Calu3 (cell line): ENCODE measurements at regions not wholly inside any gene's neighbourhood (a gene's known extent, or its start where the extent isn't known, plus 50 kb on each side); places are given as distances from the start of the nearest gene placed in this dataset.

Experiments used
- BruUV-seq: library from RNA; stranded (reverse); fragments of 400-500 nt; replicated peaks from 2 replicates; lab custom pipeline; 2021; lab: Mats Ljungman, UMichigan
- CTCF ChIA-PET: fragments of 300-600 bp; sonication (Branson Sonifier 250); formaldehyde crosslinking; loops from one replicate; lab custom pipeline; 2022; ENCODE audit warnings: antibody characterized with exemption; lab: Charles Lee
- DNase-seq: peaks from one replicate; pipeline ENCODE4 v3.0.0; 2022
- H3K27ac Mint-ChIP-seq: one replicate; pipeline ENCODE4 v1.8.0; 2022; ENCODE audit warnings: mixed read lengths; ENCODE audit not compliant: unreplicated experiment
- H3K27me3 Mint-ChIP-seq: one replicate; pipeline ENCODE4 v1.8.0; 2022; ENCODE audit warnings: mixed read lengths; ENCODE audit not compliant: unreplicated experiment
- H3K36me3 Mint-ChIP-seq: one replicate; pipeline ENCODE4 v1.8.0; 2022; ENCODE audit warnings: mild to moderate bottlenecking, moderate library complexity, mixed read lengths; ENCODE audit not compliant: insufficient read depth, unreplicated experiment
- H3K4me1 Mint-ChIP-seq: one replicate; pipeline ENCODE4 v1.8.0; 2022; ENCODE audit warnings: mild to moderate bottlenecking, low read depth, mixed read lengths; ENCODE audit not compliant: unreplicated experiment
- H3K4me3 Mint-ChIP-seq: one replicate; pipeline ENCODE4 v1.8.0; 2022; ENCODE audit warnings: mild to moderate bottlenecking, low read depth, moderate library complexity, mixed read lengths; ENCODE audit not compliant: unreplicated experiment
- H3K9me3 Mint-ChIP-seq: one replicate; pipeline ENCODE4 v1.8.0; 2022; ENCODE audit warnings: low read depth, mixed read lengths; ENCODE audit not compliant: unreplicated experiment
- intact Hi-C: fragments of 100-400 bp; cut with micrococcal nuclease; formaldehyde crosslinking; loops from one replicate; pipeline ENCODE4 v1.10.0; 2022; ENCODE audit not compliant: unreplicated experiment
- TF ChIP-seq, protein P1 (sequence below): fragments of 200-600 bp; IDR thresholded peaks from one replicate; pipeline ENCODE4 v1.8.0; 2022; ENCODE audit warnings: antibody characterized with exemption; ENCODE audit not compliant: unreplicated experiment

DNA sequence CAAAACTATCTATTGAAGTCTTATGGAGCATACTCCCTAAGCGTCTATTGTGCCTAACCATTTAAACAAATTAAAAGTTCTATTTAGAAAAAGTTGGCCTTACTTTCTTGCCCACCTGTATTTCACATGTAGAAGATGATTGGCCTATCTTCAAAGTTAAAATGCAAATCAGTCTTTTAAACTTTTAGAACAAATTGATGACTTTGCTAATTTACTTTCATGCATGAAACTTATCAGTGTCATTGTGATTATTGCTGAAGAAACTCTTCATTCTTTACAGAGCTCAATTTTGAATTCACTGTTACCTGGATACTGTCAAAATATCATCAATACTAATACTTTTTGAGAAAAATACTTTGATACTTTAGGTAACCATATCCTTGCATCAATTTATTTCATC lies 216.1 kb downstream of the COX7C start:
- no peaks in the 10 kb centered on the region for H3K36me3 Mint-ChIP-seq
- CTCF ChIA-PET: no interaction called here
- DNase-seq: no peak

DNA sequence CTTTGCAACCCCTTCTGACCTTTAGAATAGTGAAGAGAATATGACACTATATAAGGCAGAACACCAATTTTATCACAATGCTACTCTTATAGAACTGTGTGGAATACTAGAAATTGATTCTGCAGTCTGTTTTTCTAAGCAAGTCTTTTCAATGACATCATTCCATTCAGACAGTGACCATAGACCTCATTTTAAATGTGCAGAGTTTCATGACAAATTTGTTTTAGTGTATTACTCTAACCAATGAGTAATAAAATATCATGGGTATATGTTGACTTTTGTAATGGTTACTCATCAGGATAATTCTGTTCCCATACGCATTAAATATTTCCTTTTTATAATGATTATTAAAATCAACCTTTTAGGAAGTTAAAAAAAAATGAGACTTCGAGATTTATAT lies 219.9 kb downstream of the COX7C start:
- BruUV-seq: no TSS peak
- CTCF ChIA-PET: no interaction called here
- TF ChIP-seq, protein P1, sequence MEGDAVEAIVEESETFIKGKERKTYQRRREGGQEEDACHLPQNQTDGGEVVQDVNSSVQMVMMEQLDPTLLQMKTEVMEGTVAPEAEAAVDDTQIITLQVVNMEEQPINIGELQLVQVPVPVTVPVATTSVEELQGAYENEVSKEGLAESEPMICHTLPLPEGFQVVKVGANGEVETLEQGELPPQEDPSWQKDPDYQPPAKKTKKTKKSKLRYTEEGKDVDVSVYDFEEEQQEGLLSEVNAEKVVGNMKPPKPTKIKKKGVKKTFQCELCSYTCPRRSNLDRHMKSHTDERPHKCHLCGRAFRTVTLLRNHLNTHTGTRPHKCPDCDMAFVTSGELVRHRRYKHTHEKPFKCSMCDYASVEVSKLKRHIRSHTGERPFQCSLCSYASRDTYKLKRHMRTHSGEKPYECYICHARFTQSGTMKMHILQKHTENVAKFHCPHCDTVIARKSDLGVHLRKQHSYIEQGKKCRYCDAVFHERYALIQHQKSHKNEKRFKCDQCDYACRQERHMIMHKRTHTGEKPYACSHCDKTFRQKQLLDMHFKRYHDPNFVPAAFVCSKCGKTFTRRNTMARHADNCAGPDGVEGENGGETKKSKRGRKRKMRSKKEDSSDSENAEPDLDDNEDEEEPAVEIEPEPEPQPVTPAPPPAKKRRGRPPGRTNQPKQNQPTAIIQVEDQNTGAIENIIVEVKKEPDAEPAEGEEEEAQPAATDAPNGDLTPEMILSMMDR: no peak
- no peaks in the 10 kb centered on the region for H3K9me3 Mint-ChIP-seq
- H3K27me3 Mint-ChIP-seq: no peaks in the 10 kb centered on the region
- no peak for DNase-seq
- H3K4me1 Mint-ChIP-seq: no peaks in the 10 kb centered on the region
- no peak overlapping the region for H3K27ac Mint-ChIP-seq
- H3K4me3 Mint-ChIP-seq: no peak overlapping the region
- no peaks in the 10 kb centered on the region for H3K36me3 Mint-ChIP-seq
- intact Hi-C loops: no loop called here

More for the DNA sequence above, 216.1 kb downstream of the COX7C start:
- Mint-ChIP-seq H3K4me3 (no peak overlapping the region), H3K9me3 (no peaks in the 10 kb centered on the region), H3K4me1 (no peaks in the 10 kb centered on the region), H3K27me3 (no peaks in the 10 kb centered on the region), H3K27ac (no peak overlapping the region)
- no TSS peak for BruUV-seq
- TF ChIP-seq, protein P1: no peak
- intact Hi-C loops: no loop called here

DNA sequence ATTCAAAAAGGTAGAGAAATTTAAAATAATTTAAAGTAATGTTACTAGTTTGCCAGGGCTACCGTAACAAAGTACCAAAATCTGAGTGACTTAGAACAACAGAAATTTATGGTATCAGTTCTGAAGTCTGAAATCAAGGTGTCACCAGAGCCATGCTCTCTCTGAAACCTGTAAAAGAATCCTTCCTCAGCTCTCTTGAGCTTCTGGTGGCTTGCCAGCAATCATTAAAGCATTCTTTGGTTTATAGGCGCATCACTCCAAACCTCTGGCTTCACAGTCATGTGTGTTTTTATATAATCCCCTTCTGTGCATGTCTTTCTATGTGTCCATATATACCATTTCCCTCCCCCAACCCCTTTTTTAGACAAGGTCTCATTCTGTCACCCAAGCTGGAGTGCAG lies 220.3 kb downstream of the COX7C start:
- intact Hi-C loops: no loop called here
- BruUV-seq: no TSS peak
- CTCF ChIA-PET: no interaction called here
- Mint-ChIP-seq H3K4me3 (no peak overlapping the region), H3K27me3 (no peaks in the 10 kb centered on the region), H3K36me3 (no peaks in the 10 kb centered on the region), H3K27ac (no peak overlapping the region), H3K9me3 (no peaks in the 10 kb centered on the region), H3K4me1 (no peaks in the 10 kb centered on the region)
- TF ChIP-seq, protein P1: no peak
- no peak for DNase-seq

DNA sequence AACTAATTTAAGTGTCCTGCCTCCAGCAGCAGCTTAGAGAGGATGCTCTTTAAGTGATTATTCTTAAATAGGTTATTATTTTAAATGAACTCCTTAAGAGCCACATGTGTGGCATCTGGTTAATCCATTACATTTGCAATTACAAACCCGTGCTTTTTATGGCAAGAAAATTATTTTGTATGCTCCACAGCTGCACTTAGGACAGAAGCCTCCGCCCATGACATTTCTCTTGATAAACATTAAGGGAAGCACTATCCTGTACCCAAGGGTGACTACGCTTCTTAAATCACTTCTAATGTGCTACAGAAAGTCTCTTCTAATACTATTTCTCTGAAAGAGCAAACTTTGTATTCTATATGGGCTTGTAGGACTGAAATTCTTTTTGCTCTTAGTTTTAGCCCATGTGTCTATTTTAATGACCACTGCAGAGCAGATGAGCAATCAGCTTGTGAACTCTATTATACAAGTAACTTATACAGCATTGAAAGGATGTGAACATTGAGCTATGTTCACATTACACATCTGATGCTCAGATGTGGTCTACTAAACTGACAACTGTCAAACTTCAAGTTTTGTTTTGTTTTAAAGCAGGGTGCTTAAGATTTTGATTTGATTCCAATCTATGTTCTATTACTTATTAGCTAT lies 223.4 kb downstream of the COX7C start:
- BruUV-seq: no TSS peak
- no peak overlapping the region for H3K27ac Mint-ChIP-seq
- no peaks in the 10 kb centered on the region for H3K4me1 Mint-ChIP-seq
- intact Hi-C loops: no loop called here
- no peak overlapping the region for H3K4me3 Mint-ChIP-seq
- no peak for DNase-seq
- TF ChIP-seq, protein P1: no peak
- no peaks in the 10 kb centered on the region for H3K27me3 Mint-ChIP-seq
- H3K36me3 Mint-ChIP-seq: no peaks in the 10 kb centered on the region
- H3K9me3 Mint-ChIP-seq: no peaks in the 10 kb centered on the region
- CTCF ChIA-PET: no interaction called here
